HG03025 (cell line): ENCODE measurements at regions not wholly inside any gene's neighbourhood (a gene's known extent, or its start where the extent isn't known, plus 50 kb on each side); places are given as distances from the start of the nearest gene placed in this dataset.
"Not testable (repeated sequence)": the region's sequence is repeated elsewhere in the genome, so short reads cannot be mapped to it uniquely, and the experiment has no call there.

ENCODE experiments used
- ATAC-seq: cut with Tn5 transposase; IDR thresholded peaks from one replicate; pipeline ENCODE4 v1.9.1; 2021; ENCODE audit warnings: mild to moderate bottlenecking, moderate library complexity; ENCODE audit not compliant: unreplicated experiment, low FRiP score

GRCh38 chr14:83556746-83557453, 1973.0 kb upstream of the FLRT2 start:
- no peak for ATAC-seq

GRCh38 chr14:83558946-83559345, 1971.0 kb upstream of the FLRT2 start:
- no peak for ATAC-seq

GRCh38 chr14:83559721-83560120, 1970.2 kb upstream of the FLRT2 start:
- ATAC-seq, result no peak

GRCh38 chr14:83561261-83561660, 1968.7 kb upstream of the FLRT2 start:
- ATAC-seq, result no peak

GRCh38 chr14:83566567-83566966, 1963.4 kb upstream of the FLRT2 start:
- no peak for ATAC-seq

GRCh38 chr14:83568141-83568540, 1961.8 kb upstream of the FLRT2 start:
- no peak for ATAC-seq

GRCh38 chr14:83575301-83575700, 1954.6 kb upstream of the FLRT2 start:
- ATAC-seq, result no peak

GRCh38 chr14:83583201-83583600, 1946.7 kb upstream of the FLRT2 start:
- no peak for ATAC-seq

- no peak for ATAC-seq
Measured at GRCh38 chr14:83594874-83595273, 1935.1 kb upstream of the FLRT2 start.

GRCh38 chr14:83607682-83608081, 1922.3 kb upstream of the FLRT2 start:
- ATAC-seq, result no peak

- no peak for ATAC-seq
Measured at GRCh38 chr14:83611491-83611890, 1918.5 kb upstream of the FLRT2 start.

GRCh38 chr14:83611906-83612390, 1918.0 kb upstream of the FLRT2 start:
- ATAC-seq, result no peak

- no peak for ATAC-seq
Measured at GRCh38 chr14:83614956-83615355, 1915.0 kb upstream of the FLRT2 start.

GRCh38 chr14:83624541-83624940, 1905.4 kb upstream of the FLRT2 start:
- ATAC-seq, result no peak

- no peak for ATAC-seq
Measured at GRCh38 chr14:83632375-83632774, 1897.6 kb upstream of the FLRT2 start.

GRCh38 chr14:83638748-83639504, 1891.0 kb upstream of the FLRT2 start:
- ATAC-seq, result no peak

GRCh38 chr14:83639505-83639875, 1890.5 kb upstream of the FLRT2 start:
- ATAC-seq, result not testable (repeated sequence)

- ATAC-seq, result no peak
Measured at GRCh38 chr14:83646228-83646627, 1883.7 kb upstream of the FLRT2 start.

- ATAC-seq, result no peak
Measured at GRCh38 chr14:83660597-83660996, 1869.3 kb upstream of the FLRT2 start.

GRCh38 chr14:83664389-83664788, 1865.6 kb upstream of the FLRT2 start:
- no peak for ATAC-seq

- ATAC-seq, result no peak
Measured at GRCh38 chr14:83689265-83689664, 1840.7 kb upstream of the FLRT2 start.

GRCh38 chr14:83697099-83697498, 1832.8 kb upstream of the FLRT2 start:
- ATAC-seq, result no peak
